Germinal center (tissue), 1 donor: ENCODE measurements at regions not wholly inside any gene's neighbourhood (a gene's known extent, or its start where the extent isn't known, plus 50 kb on each side); places are given as distances from the start of the nearest gene placed in this dataset.
A peak's percentile ranks its signal among the peaks of the same experiment; 100 is the strongest.

Experiments used
- DNase-seq: peaks from one replicate; pipeline ENCODE4 v3.0.0; 2012; ENCODE audit warnings: mixed read lengths, low spot score

GRCh38 chr6:142682985-142683384 lies 262.0 kb downstream of the HIVEP2 start:
- DNase-seq: no peak

- no peak for DNase-seq
Measured at GRCh38 chr6:142683714-142684141, 261.2 kb downstream of the HIVEP2 start.

- DNase-seq: no peak
Measured at GRCh38 chr6:142684371-142684770, 260.6 kb downstream of the HIVEP2 start.

- DNase-seq: no peak
Measured at GRCh38 chr6:142685852-142686506, 259.0 kb downstream of the HIVEP2 start.

GRCh38 chr6:142686507-142686887 lies 258.5 kb downstream of the HIVEP2 start:
- DNase-seq: no peak

GRCh38 chr6:142692942-142693341 lies 252.0 kb downstream of the HIVEP2 start:
- DNase-seq: peak; percentile 48

GRCh38 chr6:142693441-142693840 lies 251.5 kb downstream of the HIVEP2 start:
- no peak for DNase-seq

- no peak for DNase-seq
Measured at GRCh38 chr6:142694054-142694453, 250.9 kb downstream of the HIVEP2 start.

GRCh38 chr6:142695016-142695415 lies 250.0 kb downstream of the HIVEP2 start:
- no peak for DNase-seq

- no peak for DNase-seq
Measured at GRCh38 chr6:142696123-142697000, 248.6 kb downstream of the HIVEP2 start.

GRCh38 chr6:142697001-142697335 lies 248.0 kb downstream of the HIVEP2 start:
- DNase-seq: no peak

- DNase-seq: no peak
Measured at GRCh38 chr6:142697922-142698321, 247.1 kb downstream of the HIVEP2 start.

GRCh38 chr6:142698751-142699150 lies 246.2 kb downstream of the HIVEP2 start:
- DNase-seq: no peak

- no peak for DNase-seq
Measured at GRCh38 chr6:142699391-142699790, 245.6 kb downstream of the HIVEP2 start.

- peak; percentile 8 for DNase-seq
Measured at GRCh38 chr6:142700032-142700431, 244.9 kb downstream of the HIVEP2 start.

GRCh38 chr6:142700671-142701312 lies 244.2 kb downstream of the HIVEP2 start:
- no peak for DNase-seq
